ENCODE measurements at regions not wholly inside any gene's neighbourhood (a gene's known extent, or its start where the extent isn't known, plus 50 kb on each side); places are given as distances from the start of the nearest gene placed in this dataset.

GRCh38 chr13:59301174-59301567 lies 862.6 kb downstream of the DIAPH3 start:
- TF ChIP-seq, protein P1, sequence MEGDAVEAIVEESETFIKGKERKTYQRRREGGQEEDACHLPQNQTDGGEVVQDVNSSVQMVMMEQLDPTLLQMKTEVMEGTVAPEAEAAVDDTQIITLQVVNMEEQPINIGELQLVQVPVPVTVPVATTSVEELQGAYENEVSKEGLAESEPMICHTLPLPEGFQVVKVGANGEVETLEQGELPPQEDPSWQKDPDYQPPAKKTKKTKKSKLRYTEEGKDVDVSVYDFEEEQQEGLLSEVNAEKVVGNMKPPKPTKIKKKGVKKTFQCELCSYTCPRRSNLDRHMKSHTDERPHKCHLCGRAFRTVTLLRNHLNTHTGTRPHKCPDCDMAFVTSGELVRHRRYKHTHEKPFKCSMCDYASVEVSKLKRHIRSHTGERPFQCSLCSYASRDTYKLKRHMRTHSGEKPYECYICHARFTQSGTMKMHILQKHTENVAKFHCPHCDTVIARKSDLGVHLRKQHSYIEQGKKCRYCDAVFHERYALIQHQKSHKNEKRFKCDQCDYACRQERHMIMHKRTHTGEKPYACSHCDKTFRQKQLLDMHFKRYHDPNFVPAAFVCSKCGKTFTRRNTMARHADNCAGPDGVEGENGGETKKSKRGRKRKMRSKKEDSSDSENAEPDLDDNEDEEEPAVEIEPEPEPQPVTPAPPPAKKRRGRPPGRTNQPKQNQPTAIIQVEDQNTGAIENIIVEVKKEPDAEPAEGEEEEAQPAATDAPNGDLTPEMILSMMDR (IDR thresholded peaks at IDR 0.05) = no peak
- no peak for TF ChIP-seq POLR2A (IDR thresholded peaks at IDR 0.05)
